Activated effector memory CD4-positive, alpha-beta T cell treated with Interleukin-2 at 50 U/mL for 16 hours (primary cell): ENCODE measurements at regions not wholly inside any gene's neighbourhood (a gene's known extent, or its start where the extent isn't known, plus 50 kb on each side); places are given as distances from the start of the nearest gene placed in this dataset.

Source experiments
- DNase-seq: peaks from one replicate; pipeline ENCODE4 v3.0.0-alpha.2; 2020

DNA sequence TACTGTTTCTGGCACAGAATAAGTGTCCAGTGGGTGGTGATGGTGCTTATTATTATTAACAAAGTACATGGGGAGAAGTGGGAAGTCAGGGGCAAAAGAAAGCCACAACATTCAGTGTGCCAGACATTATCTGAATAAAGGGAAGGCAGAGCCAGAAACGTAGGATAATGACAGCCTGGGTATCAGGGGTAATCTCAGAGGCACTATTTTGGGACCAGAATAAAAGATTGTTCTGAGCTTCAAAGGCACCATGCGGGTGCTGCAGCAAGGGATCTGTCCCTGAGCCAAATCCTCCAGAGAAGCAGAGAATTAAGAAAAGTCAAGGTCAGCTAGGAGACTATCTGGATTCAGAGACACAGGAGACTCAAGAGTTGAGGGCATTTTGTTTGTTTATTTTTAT, 328.8 kb upstream of the GATB start:
- DNase-seq = no peak

DNA sequence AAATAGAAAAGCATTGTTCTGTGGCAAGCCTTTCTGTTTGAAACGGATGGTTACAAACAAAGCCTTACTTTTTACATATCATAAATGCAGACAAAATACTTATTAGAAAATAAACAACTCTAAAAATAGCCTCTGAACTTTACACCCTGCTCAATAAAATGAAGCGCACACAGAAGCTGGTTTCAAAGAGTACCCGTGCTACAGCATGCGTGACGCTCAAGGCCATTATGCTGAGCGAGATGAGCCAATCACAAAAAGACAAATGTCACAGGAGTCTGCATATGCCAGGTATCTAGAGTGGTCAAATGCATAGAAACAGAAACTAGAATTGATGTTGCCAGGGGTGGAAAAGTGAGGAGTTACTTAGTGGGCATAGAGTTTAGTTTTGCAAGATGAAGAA, 326.5 kb upstream of the GATB start:
- no peak for DNase-seq

DNA sequence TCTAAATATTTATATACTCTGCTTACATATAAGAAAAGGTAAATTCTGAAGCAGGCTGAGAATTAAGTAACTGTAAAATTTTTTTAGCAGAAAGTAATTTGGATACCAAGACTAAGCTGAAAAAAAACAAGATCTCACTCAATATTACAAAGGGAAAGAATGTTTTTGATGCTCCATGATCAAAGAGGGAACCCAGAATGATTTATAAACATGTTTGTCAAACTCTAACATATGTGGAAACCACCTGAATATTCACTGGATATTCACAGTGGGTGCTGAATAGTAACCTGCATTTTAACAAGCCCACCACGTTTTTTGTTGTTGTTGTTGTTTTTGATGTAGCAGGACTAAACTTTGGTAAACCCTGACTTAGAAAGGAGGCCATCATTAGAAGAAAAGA, 324.9 kb upstream of the GATB start:
- DNase-seq = no peak

DNA sequence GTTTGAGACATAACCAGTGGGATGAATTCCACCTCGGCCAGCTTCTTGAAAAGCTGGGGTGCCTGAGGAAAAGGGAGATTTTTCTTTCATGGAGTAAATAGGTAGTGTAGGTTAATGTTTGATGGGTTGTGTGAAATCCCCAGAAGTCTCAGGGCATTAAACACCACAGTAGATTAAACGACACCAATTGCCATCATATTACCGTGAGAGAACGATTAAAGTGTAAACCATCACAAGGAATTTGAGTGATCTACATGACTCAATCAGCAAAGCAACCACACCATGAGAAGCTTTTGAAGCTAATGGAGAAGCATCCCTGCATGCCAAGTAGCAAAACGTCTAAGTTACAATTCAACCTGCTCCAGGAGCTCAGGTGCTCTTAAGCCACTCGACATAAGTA, 322.5 kb upstream of the GATB start:
- DNase-seq = no peak

DNA sequence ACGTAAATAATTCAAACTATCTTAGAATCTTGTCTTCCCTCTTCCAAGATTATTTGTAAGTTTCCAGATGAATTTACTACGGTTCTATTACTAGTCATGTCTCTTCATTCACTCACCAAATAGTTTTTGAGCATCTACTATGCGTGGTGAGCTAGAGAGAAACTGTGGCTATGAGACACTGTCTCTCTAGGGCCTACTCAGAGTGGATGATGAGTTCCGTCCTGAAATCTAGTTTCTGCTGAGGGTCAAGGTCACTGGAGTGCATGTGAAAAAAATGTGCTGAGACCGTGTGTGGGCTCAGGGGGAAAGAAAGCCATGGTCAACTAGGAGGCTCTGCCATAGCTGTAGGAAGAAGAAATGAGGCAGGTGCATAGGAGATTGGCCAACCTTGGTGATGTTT, 320.2 kb upstream of the GATB start:
- no peak for DNase-seq

DNA sequence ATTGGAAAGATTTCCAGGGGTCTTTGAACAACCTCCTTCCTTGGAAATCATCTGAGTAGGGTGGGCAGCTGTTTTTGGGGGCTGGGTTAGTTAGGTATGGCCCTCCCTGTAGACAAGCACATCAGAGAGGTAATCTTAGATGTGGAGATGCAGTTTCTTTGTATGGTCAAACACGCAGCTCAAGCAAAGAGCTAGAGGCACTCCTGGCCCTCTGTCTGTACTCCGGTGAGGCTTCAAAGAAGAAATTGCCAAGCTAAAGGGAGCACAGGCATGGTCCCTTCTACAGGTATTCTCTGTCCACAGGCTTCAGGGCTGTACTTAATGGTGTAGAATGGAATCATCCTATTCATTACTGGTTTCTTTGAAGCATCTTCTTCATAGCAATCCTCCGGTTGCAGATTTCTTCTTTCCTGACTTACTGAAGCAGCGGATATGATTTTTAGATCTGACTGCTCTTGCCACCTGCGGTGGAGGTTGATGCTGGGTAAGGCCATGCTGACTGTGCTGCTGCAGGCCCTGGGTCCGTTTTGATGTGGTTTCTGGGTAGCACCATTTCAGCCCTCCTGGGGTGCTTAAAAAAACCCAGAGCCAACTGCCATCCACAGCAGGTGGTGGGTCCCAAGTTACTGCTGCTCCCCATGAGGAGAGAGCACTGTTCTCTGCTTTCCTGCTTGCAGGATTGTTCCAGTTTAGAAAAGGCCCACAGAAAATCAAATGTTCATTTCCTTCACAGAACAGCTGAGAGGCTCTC, 318.9 kb upstream of the GATB start:
- DNase-seq = peak; percentile 34

DNA sequence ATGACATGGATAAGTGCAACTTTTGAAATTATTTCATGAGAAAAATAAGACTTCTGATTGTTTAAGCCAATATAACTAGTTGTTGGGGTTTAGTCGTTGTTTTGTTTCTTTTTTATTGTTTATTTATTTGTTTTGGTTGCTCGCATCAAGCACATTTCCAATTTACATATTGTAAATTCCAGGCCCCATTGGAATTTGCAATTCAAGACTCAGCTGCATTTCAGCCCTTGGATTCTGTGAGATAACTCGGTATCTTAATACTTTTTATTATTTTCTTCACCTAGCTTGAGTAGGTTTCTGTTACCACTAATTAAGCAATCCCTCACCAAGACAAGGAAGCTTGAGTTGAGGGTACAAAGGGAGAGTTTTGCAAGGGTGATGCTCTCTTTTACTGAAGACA, 318.3 kb upstream of the GATB start:
- no peak for DNase-seq

DNA sequence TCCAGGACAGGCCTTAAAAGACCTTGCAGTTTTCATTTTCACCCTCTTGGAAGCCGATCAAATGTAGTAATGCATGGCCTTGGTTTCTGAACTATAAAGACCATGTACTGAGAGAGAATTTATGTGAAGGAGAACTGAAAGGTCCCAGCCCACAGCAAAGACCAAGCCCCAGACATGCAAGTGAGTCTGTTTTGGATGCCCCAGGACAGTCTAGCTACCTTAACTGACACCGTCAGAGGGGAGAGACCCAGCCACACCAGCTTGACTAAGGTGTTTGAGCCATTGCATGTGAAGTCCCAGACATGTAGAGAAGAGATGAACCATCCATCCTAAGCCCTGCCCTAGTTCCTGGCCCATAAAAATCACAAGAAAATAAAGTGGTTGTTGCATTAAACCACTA, 316.8 kb upstream of the GATB start:
- no peak for DNase-seq

DNA sequence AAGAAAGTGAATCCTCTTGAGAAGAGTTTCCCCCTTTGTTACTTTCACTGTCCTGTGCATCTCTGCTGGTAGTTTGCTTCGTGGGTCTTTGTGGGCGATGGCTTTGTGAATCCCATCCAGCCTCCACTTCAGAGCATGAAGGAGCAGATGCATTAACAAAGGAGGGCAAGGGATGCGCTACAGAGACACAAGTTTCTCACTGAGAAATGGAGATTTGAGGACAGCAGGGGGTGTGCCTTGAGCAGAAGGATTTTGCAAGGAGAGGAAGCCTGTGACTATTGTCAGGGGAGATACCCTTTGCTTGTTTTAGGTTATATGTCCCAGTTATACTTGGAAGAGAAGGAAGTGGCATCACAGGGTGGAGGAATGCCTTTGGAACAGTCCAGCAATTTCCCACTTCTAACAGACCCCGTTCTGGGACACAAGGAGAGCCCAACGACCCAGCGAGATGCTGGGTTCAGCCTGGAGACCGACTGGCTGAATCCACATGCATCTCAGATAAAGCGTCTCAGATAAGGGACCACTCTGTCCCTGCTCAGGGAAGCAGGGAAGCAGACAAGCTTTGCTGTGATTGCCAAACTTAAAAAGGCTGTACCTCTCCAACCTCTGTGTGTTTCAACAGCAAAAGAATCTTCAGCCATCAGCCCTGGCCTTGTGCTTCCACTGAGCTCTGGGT, 314.6 kb upstream of the GATB start:
- DNase-seq = no peak

DNA sequence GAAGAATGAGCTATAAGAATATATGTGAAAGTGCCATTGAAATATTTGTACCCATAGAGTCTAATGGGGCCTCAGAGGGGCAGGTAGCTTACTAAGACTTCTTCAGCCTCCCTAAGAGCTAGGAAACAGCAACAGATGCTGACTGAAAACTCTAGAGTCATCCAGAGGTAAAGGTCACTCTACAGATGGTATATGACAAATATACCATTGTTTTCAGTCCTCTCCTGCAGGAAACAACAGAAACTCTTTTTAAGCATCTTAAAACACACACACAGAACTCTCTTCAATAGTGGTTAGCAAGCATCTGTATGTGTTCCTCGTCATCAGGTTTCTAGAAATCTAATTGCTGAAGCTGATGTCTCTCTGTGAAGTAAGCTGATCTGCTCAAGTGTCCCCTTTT, 313.8 kb upstream of the GATB start:
- DNase-seq = no peak

DNA sequence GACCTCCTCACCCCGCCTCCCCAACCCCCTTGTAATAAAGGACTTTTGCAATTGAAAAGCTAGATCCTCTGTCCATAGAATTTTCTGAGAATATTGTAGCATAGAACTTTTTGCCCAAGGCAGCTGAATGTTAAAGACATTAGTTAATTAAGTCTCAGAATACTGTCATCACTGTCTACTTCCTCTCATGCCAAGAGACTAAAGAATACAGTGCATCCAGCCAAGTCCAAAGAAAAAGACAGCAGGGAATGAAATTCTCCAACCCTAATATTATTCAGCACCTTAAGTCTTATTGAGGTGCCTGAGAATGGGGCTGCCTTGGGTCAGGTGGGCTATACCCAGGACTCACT, 313.3 kb upstream of the GATB start:
- DNase-seq = no peak

DNA sequence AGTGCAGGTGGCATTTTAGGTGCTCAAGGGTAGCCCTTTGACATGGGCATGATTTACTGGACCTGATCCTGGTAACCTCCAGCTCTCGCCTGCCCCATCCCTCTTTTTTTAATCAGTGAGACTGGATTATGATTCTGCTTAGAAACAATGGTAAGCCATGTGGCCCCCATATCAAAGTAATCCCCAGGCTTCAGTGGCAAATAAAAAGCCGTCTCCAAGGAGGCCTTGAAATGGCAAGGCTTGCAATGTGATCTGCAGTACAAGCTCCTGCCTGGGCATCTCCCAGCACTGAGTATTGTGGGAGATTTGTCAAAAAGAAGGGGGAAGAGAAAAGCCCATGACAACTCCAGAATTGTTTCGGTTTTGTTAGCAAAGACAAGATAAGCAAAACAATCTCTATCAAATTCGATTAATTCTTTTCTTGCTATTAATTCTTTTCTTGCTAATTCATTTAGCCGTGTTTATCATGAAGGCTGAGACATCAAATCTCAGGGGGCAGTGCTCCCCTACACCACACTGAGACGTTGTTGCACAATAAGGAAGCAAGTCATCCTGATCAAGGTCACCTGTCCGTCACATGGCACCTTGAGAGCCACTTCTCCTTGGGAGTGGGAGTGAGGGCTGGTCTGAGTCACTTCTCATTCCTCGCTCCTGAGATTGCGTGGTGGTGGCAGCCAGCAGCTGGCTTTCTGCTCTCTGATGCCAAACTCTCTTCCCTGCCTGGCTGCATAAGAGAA, 312.7 kb upstream of the GATB start:
- no peak for DNase-seq

DNA sequence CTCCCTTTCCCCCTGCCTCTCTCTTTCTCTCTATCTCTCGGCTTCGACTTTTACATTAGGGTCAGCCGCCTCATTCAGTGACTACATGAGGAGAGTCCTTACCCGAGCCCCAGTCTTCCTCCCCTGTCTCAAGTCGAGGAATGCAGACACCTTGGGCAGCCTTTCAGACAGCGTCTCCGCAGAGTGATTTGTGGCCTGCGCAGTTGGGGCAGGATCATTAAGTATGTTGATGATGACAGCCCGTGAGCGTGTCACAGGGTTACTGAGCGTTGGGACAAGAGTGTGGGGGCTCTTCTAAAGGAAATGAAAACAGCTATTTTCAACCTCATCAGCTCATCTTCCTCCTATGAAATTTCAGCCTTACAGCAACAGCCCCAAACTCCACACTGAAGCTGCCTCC, 312.1 kb upstream of the GATB start:
- no peak for DNase-seq

DNA sequence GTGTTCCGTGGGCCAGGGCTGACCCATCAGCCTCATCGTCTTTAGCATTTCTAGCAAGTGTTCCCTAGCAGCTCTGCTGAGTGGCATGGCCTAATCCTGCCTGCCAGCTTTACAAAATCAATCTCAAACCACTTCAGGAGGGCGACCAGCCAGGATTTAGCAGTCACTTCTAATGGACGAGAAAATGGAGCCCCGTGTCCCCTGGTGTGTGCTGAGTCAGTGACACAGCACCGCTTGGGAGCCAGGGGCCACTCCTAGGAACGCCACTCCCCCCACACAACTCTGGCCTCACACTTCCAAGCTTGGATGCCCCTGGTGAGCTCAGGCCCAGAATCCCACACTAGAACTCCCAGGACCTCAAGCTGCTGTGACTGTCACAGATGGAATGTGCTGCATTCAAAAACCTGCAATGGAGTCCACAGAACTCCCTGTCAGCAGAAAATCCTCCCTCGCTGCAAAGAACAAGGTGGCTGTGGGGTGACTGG, 311.2 kb upstream of the GATB start:
- no peak for DNase-seq

DNA sequence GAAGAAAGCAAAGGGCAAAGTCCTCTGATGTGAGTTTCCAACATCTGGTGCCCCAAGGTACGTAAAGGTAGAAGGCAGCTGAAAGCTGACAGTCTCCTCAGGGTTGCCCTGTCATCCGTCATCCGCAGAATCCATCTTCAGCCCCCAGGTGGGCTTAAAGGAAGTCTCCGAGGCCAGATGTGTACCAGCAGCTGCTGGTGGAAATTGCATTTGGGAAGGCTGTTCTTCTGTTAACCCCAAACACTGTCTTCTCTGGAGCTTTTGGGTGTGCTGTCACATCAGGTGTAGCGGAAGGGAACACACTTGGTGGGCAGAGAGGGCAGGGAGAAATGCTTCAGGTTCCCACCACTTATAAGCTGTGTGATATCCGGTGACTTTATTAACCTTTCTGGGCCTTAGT, 310.0 kb upstream of the GATB start:
- DNase-seq = no peak

DNA sequence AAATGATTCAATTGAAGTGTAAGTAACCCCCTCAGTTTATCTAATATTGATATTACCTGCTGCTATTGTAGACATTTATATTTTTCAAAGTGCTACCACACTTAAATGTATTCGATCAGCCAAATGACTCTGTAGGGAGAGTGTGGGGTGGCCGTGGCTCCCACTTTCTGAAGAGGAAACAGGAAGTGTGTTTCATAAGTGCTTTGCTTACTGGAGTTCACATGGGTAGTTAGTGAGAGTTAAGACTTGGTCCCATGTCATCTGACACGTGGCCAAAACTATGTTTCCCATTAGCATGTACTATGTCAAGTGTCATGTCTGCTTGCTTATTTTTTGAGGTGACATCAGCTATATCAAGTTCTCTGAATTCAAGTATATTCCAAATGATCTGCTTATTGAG, 308.1 kb upstream of the GATB start:
- DNase-seq = no peak

DNA sequence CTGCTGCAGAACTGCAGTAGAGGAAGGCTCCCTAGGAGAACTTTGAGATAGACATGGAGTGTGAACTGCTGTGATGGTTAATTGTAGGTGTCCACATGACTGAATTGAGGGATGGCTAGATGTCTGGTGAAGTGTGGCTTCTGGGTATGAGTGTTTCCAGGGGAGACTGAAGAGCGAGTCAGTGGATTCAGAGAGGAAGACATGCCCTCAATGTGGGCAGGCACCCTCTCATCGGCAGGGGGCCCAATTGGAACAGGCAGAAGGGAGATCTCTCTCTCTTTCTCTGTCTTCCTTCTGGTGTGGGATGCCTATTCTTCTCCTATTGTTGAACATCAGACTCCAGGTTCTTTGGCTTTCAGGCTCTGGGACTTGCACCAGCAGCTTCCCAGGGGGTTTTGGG, 304.7 kb upstream of the GATB start:
- no peak for DNase-seq

DNA sequence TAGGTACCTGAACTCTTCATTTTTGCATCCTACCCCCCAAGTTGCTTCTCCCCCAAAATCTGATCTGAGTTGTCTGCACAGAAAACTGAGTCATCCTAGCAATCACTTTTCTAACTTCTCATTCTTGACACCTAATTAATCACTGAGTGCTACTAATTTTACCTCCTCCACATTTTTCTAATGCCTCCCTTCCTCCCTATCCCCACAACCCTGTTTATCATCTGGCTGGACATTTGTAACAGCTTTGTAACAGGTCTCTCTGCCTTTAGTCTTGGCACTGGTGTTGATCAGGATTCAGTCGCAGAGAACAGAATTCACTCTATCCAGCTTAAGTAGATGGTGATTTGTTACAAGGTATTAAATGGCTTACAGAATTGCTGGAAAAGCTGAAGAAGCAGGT, 303.9 kb upstream of the GATB start:
- no peak for DNase-seq

DNA sequence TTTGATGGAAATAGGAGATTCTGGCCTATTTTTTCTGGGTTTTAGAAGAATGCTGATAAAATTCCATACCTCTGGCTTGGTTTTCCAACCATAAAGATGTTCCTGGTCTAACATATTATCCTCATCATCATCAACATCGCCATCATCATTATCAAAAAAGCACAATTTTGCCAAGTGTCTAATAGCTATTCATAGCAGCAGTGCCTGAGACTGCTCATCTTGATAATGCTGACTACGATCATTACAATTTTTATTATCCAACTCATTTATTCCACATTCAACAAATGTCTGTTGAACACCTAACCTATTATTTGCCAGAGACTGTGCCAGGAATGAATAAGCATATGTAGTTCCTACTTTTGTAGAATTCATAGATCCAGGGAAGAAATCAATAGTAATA, 303.5 kb upstream of the GATB start:
- no peak for DNase-seq

DNA sequence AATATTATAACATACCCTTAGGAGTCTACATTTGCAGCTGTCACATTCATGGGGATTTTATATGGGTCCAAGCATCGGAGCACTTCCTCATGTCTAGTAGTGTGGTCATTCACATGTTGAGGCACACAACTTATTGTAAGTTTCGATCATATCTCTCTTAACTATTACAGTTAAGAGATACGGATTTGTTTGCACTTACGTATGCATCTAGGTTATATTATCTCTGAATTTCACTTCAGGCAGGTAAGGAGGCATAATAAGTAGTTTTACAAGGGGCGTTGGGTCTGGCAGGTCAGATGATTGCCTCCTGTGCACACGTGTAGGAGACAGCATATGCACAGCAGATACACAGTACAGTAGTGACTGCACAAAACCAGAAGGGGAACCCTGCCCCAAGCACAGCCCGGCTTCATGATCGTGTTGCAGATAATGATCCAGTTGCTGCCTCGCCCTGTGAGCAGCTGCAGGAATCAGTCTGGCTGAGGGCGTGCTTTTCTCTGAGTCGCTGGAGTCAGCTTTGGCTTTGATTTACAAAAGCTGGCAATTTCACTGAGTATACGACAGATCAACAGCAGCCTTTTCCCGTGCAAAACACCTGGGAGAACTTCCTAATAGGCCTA, 302.9 kb upstream of the GATB start:
- DNase-seq = peak; percentile 55

DNA sequence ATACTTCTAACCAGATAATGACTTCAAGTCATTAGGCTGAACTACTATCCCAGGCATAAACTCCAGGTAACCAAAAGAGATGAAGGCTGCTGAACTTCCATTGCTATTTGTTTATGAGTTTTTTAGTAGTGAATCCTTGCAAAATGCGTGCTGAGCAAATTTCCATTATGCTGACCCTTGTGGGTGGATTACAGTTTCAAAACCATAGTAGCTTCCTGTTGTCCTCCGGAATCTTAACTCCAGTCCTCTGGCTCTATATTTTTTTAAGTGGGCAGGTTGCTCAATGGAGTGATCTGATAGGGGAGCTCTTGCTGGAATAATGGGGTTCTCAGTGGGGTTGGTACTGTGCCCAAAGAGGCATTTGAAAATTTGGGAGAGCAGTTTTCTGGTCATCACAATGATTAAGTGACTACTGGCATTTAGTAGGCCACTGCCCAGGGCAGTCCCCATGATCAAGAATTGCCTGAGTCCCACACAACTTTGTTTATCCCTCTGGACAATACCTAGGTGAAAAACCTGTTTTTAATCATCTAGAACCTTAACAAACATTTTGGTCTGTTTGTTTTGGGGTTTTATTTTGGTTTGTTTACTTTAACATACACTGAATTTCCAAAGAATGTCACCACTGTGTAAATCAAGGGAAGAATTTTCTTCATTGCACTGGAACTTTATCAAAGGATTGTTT, 302.3 kb upstream of the GATB start:
- no peak for DNase-seq

DNA sequence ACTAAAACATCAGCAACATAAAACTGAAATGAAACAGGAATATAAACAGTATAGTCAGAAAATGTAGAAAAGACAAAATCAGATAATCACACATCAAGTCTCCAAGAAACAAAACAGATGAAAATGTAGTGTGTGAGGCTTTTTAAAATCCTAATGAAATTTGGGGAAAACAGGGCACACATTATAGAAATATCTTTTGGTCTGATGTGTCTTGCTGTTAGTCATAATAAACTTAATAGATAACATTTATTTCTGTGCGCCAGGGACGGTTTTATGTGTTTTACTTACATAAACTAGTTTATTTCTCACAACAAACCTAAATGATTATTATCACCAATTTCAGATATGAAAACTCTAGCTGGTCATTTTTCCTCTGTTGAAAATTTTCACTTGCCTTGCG, 293.9 kb upstream of the GATB start:
- no peak for DNase-seq

DNA sequence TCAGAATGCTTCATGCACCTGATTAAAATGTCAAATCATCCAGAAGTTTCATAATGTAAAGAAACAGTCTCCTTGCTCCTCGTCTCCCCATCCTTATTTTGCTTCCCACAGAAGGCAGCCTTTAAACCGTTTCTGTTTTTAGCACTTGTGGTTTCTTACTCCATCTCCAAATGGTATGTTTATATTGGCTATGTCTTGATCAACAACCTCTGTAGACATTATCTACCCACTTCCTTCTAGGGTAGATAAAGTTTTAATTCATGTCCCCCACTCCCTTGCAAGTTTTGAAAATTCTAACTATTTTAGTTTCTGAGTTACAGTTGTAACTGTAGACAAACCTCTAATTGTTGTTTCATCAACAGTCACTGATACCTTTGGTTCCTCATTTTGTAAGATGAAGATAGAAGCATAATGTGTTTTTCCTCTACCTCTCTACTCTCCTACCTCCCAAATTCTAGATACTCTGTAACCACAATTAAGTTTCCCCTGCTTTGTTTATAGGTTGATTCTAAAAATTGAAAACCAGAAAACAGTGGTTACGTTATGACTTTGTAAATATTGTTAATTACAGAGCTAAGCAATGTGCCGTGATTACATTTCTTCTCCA, 291.7 kb upstream of the GATB start:
- no peak for DNase-seq
